Lower leg skin (tissue), 4 donors: ENCODE measurements at regions not wholly inside any gene's neighbourhood (a gene's known extent, or its start where the extent isn't known, plus 50 kb on each side); places are given as distances from the start of the nearest gene placed in this dataset.

Experiments
- DNase-seq, 2 donors: peaks; one replicate each; pipeline ENCODE4 v3.0.0-alpha.2; 2019; ENCODE audit warnings: low spot score in 2 of 2
- H3K4me3 ChIP-seq: fragments of 200-600 bp; sonication (generic); 2 replicates; pipeline ENCODE4 v1.5.1; 2017; ENCODE audit warnings: mild to moderate bottlenecking, low read depth; ENCODE audit not compliant: poor library complexity, severe bottlenecking
- CTCF ChIP-seq, 3 donors: fragments of 450-650 bp; IDR thresholded peaks; one replicate each; pipeline ENCODE4 v1.5.1; 2016; ENCODE audit warnings: antibody characterized with exemption in 3 of 3, mild to moderate bottlenecking in 3 of 3, moderate library complexity in 2 of 3
- POLR2A ChIP-seq, 2 donors: fragments of 450-650 bp; IDR thresholded peaks; one replicate each; pipeline ENCODE4 v1.6.1; 2016 to 2017; ENCODE audit warnings: antibody characterized with exemption in 2 of 2, mild to moderate bottlenecking in 1 of 2, moderate library complexity in 1 of 2
- WGBS, 2 donors: methylation state at CpG; one replicate each; pipeline ENCODE4 v1.1.5; 2018; 5-methylcytosine and 5-hydroxymethylcytosine counted together
- intact Hi-C: fragments of 100-400 bp; cut with DNase I; formaldehyde crosslinking; loops from one replicate; pipeline ENCODE4 v1.15.0; 2023; ENCODE audit warnings: low total_unique reads

- no peak overlapping the region for H3K4me3 ChIP-seq
- 79 to 89% methylated on average over 3 of the region's 3 CpGs for WGBS, 2 donors
These were observed 123.0 kb upstream of the RBFOX1 start for GRCh38 chr16:7209598-7209997.

GRCh38 chr16:7206469-7206868 lies 126.2 kb upstream of the RBFOX1 start:
- intact Hi-C loops: no loop called here
- 28 to 33% methylated on average over 4 of the region's 4 CpGs for WGBS, 2 donors
- TF ChIP-seq POLR2A (IDR thresholded peaks at IDR 0.05): no peak
- TF ChIP-seq CTCF (IDR thresholded peaks at IDR 0.05): no peak
- no peak overlapping the region for H3K4me3 ChIP-seq
- no peak for DNase-seq

More at GRCh38 chr16:7209598-7209997, 123.0 kb upstream of the RBFOX1 start:
- no peak for DNase-seq
- intact Hi-C loops: no loop called here
- no peak for TF ChIP-seq CTCF (IDR thresholded peaks at IDR 0.05)
- no peak for TF ChIP-seq POLR2A (IDR thresholded peaks at IDR 0.05)

GRCh38 chr16:7200320-7200719 lies 132.3 kb upstream of the RBFOX1 start:
- DNase-seq: no peak
- TF ChIP-seq POLR2A (IDR thresholded peaks at IDR 0.05) (no peak), CTCF (IDR thresholded peaks at IDR 0.05) (no peak)
- 62 to 70% methylated on average over 4 of the region's 4 CpGs for WGBS, 2 donors
- no peak overlapping the region for H3K4me3 ChIP-seq
- intact Hi-C loops: no loop called here

- TF ChIP-seq POLR2A (IDR thresholded peaks at IDR 0.05) (no peak), CTCF (IDR thresholded peaks at IDR 0.05) (no peak)
- no peak overlapping the region for H3K4me3 ChIP-seq
- WGBS, 2 donors: 38 to 42% methylated on average over 4 of the region's 4 CpGs
- intact Hi-C loops: no loop called here
- DNase-seq: no peak
These were observed 147.0 kb upstream of the RBFOX1 start for GRCh38 chr16:7185689-7186088.

- no peak for TF ChIP-seq POLR2A (IDR thresholded peaks at IDR 0.05)
- TF ChIP-seq CTCF (IDR thresholded peaks at IDR 0.05): no peak
- intact Hi-C loops: no loop called here
- 31 to 35% methylated on average over 3 of the region's 3 CpGs for WGBS, 2 donors
- DNase-seq: no peak
- H3K4me3 ChIP-seq: no peak overlapping the region
These were observed 147.5 kb upstream of the RBFOX1 start for GRCh38 chr16:7185165-7185564.

GRCh38 chr16:7183768-7184167 lies 148.9 kb upstream of the RBFOX1 start:
- no peak overlapping the region for H3K4me3 ChIP-seq
- TF ChIP-seq POLR2A (IDR thresholded peaks at IDR 0.05) (no peak), CTCF (IDR thresholded peaks at IDR 0.05) (no peak)
- no peak for DNase-seq
- intact Hi-C loops: no loop called here
- 67 to 91% methylated on average over 3 of the region's 3 CpGs for WGBS, 2 donors
